ENCODE measurements at regions not wholly inside any gene's neighbourhood (a gene's known extent, or its start where the extent isn't known, plus 50 kb on each side); places are given as distances from the start of the nearest gene placed in this dataset.

DNA sequence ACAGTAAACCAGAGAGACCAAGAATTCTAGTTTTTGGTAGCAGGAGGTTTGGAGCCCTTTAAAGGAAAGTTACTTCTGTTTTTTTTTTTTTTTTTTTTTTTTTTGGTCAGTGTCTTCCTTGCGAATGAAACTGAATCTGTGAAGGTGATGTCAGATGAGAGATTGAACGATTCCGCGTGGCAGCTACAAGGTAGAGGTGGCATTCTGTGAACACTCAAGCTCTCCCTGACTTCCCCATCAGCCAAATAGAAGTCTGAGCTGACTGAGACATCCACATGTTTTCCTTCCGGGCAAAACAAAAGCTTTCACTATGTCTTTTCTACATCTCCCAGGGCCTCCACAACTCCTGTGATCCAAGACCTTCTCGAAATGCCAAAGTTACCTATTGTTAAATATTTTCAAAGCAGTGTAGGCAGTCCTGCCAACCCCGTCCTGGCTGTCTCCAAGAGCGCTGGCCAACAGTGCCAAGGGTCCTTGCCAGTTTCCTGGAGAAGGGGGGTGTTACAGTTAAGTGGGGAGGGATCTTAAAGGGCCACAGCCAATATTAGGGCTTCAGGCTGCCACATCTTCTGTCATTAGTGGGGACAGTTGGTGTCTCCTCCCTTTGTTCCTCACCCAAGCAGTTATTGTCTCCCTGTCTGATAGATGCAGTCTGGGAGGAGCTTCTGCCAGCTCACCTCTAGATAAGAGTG lies 102.9 kb upstream of the SLC34A2 start:
- no peak overlapping the region for H3K4me2 ChIP-seq
- no peak overlapping the region for H3K27ac ChIP-seq
- no peak overlapping the region for H2AFZ ChIP-seq (ENCODE audit: low read depth)
- H3K4me3 ChIP-seq (IDR thresholded peaks at IDR 0.05; ENCODE audit: insufficient read depth, low read depth, low read length) = no peak overlapping the region
- H3K79me2 ChIP-seq (ENCODE audit: insufficient read depth, low read depth) = no peaks in the 10 kb centered on the region
- H3K36me3 ChIP-seq (ENCODE audit: insufficient read depth) = no peaks in the 10 kb centered on the region
- no peak overlapping the region for H3K9ac ChIP-seq
- H3K4me1 ChIP-seq (ENCODE audit: low read depth, poor library complexity, severe bottlenecking) = no peaks in the 10 kb centered on the region
- TF ChIP-seq, protein P1, sequence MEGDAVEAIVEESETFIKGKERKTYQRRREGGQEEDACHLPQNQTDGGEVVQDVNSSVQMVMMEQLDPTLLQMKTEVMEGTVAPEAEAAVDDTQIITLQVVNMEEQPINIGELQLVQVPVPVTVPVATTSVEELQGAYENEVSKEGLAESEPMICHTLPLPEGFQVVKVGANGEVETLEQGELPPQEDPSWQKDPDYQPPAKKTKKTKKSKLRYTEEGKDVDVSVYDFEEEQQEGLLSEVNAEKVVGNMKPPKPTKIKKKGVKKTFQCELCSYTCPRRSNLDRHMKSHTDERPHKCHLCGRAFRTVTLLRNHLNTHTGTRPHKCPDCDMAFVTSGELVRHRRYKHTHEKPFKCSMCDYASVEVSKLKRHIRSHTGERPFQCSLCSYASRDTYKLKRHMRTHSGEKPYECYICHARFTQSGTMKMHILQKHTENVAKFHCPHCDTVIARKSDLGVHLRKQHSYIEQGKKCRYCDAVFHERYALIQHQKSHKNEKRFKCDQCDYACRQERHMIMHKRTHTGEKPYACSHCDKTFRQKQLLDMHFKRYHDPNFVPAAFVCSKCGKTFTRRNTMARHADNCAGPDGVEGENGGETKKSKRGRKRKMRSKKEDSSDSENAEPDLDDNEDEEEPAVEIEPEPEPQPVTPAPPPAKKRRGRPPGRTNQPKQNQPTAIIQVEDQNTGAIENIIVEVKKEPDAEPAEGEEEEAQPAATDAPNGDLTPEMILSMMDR (conservative IDR thresholded peaks at IDR 0.05; ENCODE audit: low read depth, low read length) = no peak
- H4K20me1 ChIP-seq (ENCODE audit: insufficient read depth) = no peaks in the 10 kb centered on the region
- H3K27me3 ChIP-seq (ENCODE audit: insufficient read depth, low read depth) = no peaks in the 10 kb centered on the region

DNA sequence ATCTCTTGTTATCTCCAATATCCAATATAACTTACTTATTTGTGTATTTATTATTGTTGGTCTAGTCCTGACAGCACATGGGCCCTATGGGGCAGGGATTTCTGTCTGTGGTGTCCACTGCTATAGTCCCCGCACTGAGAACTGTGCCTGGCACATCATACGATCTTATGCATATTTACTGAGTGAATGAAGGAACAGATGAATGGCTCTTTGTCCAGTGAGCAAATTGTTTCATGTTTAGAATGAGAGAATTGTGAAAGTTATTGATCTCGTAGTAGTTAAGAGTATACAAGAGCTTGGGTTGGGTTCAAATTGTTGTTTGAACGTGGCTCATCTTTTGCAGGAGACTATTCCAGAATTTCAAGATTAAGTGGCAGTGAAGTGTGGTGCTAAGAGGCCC lies 96.1 kb upstream of the SLC34A2 start:
- Histone ChIP-seq H3K36me3 (ENCODE audit: insufficient read depth) (no peaks in the 10 kb centered on the region), H4K20me1 (ENCODE audit: insufficient read depth) (no peaks in the 10 kb centered on the region), H3K4me1 (ENCODE audit: low read depth, poor library complexity, severe bottlenecking) (no peaks in the 10 kb centered on the region), H3K4me3 (IDR thresholded peaks at IDR 0.05; ENCODE audit: insufficient read depth, low read depth, low read length) (no peak overlapping the region), H3K27me3 (ENCODE audit: insufficient read depth, low read depth) (no peaks in the 10 kb centered on the region), H3K9ac (no peak overlapping the region), H3K4me2 (no peak overlapping the region), H3K79me2 (ENCODE audit: insufficient read depth, low read depth) (no peaks in the 10 kb centered on the region), H2AFZ (ENCODE audit: low read depth) (no peak overlapping the region), H3K27ac (no peak overlapping the region)
- TF ChIP-seq, protein P1 (conservative IDR thresholded peaks at IDR 0.05; ENCODE audit: low read depth, low read length) = no peak

DNA sequence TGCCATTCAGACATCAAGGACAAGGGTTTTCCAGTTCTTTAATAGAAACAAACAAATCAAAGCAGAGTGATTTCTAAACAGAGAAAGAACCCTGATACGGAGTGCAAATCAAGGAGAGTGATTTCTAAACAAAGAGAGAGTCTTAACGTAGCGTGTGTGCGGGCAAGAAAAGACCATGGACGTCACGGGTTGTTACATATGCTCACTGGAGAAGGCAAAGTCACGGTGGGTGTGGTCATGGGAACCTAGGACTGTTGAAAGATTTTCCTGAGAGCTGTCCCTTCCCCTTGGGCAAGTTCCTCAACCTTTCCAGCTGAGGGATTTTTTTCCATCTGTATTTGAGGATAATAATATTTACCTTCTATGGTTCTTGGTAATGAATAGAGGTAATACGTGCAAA lies 95.0 kb upstream of the SLC34A2 start:
- TF ChIP-seq, protein P1 (conservative IDR thresholded peaks at IDR 0.05; ENCODE audit: low read depth, low read length) = no peak
- Histone ChIP-seq H4K20me1 (ENCODE audit: insufficient read depth) (no peaks in the 10 kb centered on the region), H3K4me1 (ENCODE audit: low read depth, poor library complexity, severe bottlenecking) (no peaks in the 10 kb centered on the region), H3K4me2 (no peak overlapping the region), H3K4me3 (IDR thresholded peaks at IDR 0.05; ENCODE audit: insufficient read depth, low read depth, low read length) (no peak overlapping the region), H3K79me2 (ENCODE audit: insufficient read depth, low read depth) (no peaks in the 10 kb centered on the region), H3K9ac (no peak overlapping the region), H2AFZ (ENCODE audit: low read depth) (no peak overlapping the region), H3K27me3 (ENCODE audit: insufficient read depth, low read depth) (no peaks in the 10 kb centered on the region), H3K36me3 (ENCODE audit: insufficient read depth) (no peaks in the 10 kb centered on the region), H3K27ac (no peak overlapping the region)

DNA sequence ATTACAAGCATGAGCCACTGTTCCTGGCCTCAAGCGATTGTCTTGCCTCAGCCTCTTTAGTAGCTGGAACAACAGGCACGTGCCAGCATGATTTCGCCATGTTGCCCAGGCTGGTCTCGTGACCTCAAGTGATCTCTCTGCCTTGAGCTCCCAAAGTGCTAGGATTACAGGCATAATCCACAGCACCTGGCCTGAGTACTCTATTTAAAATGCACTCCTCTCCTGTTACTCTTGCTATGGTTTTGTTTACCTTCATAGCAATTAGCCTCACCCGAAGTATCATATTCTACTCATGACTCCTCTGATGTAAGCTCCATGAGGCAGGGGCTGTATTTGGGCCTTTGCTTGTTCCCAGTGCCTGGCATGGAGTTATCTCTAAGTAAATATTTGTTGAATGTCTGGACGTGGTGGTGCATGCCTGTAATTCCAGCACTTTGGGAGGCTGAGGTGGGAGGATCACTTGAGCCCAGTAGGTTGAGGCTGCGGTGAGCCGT lies 92.5 kb upstream of the SLC34A2 start:
- Histone ChIP-seq H3K36me3 (ENCODE audit: insufficient read depth) (no peaks in the 10 kb centered on the region), H3K4me1 (ENCODE audit: low read depth, poor library complexity, severe bottlenecking) (no peaks in the 10 kb centered on the region), H2AFZ (ENCODE audit: low read depth) (no peak overlapping the region), H3K9ac (no peak overlapping the region), H3K27me3 (ENCODE audit: insufficient read depth, low read depth) (no peaks in the 10 kb centered on the region), H3K79me2 (ENCODE audit: insufficient read depth, low read depth) (no peaks in the 10 kb centered on the region), H4K20me1 (ENCODE audit: insufficient read depth) (no peaks in the 10 kb centered on the region), H3K4me2 (no peak overlapping the region), H3K27ac (no peak overlapping the region), H3K4me3 (IDR thresholded peaks at IDR 0.05; ENCODE audit: insufficient read depth, low read depth, low read length) (no peak overlapping the region)
- TF ChIP-seq, protein P1 (conservative IDR thresholded peaks at IDR 0.05; ENCODE audit: low read depth, low read length) = no peak
